IMR-90 (cell line): ENCODE measurements at regions not wholly inside any gene's neighbourhood (a gene's known extent, or its start where the extent isn't known, plus 50 kb on each side); places are given as distances from the start of the nearest gene placed in this dataset.

ENCODE experiments used
- BHLHE40 ChIP-seq: fragments of 150-350 bp; IDR thresholded peaks from 2 replicates; pipeline ENCODE4 v1.6.1; 2016; ENCODE audit warnings: mild to moderate bottlenecking, low read depth, low read length
- FOS ChIP-seq: fragments of 150-350 bp; IDR thresholded peaks from 2 replicates; pipeline ENCODE4 v1.6.1; 2016; ENCODE audit warnings: low read depth, low read length
- MAFK ChIP-seq: IDR thresholded peaks from 2 replicates; pipeline ENCODE4 v1.6.1; 2012; ENCODE audit warnings: low read depth, low read length, improper control_type of control experiment
- MAZ ChIP-seq: IDR thresholded peaks from 2 replicates; pipeline ENCODE4 v1.6.1; 2012; ENCODE audit warnings: low read depth, mild to moderate bottlenecking, low read length, improper control_type of control experiment, moderate library complexity, borderline replicate concordance
- MXI1 ChIP-seq: IDR thresholded peaks from 2 replicates; pipeline ENCODE4 v1.6.1; 2012; ENCODE audit warnings: low read depth, mild to moderate bottlenecking, low read length, moderate library complexity, borderline replicate concordance
- NFE2L2 ChIP-seq: fragments of 150-350 bp; IDR thresholded peaks from 2 replicates; pipeline ENCODE4 v1.6.1; 2016; ENCODE audit warnings: low read depth, mild to moderate bottlenecking, low read length
- POLR2A ChIP-seq: IDR thresholded peaks from 2 replicates; pipeline ENCODE4 v1.6.1; 2012; ENCODE audit warnings: mild to moderate bottlenecking, low read depth, low read length
- RAD21 ChIP-seq: IDR thresholded peaks from 2 replicates; pipeline ENCODE4 v1.6.1; 2012; ENCODE audit warnings: low read length, improper control_type of control experiment
- RCOR1 ChIP-seq: IDR thresholded peaks from 2 replicates; pipeline ENCODE4 v1.6.1; 2012; ENCODE audit warnings: mild to moderate bottlenecking, low read length, improper control_type of control experiment; ENCODE audit not compliant: insufficient replicate concordance
- RFX5 ChIP-seq: IDR thresholded peaks from 2 replicates; pipeline ENCODE4 v1.8.0; 2012; ENCODE audit warnings: low read depth, mild to moderate bottlenecking, low read length, moderate library complexity
- TF ChIP-seq, protein P1 (sequence below): conservative IDR thresholded peaks from 2 replicates; pipeline ENCODE4 v1.5.1; 2012; ENCODE audit warnings: mild to moderate bottlenecking, low read depth, low read length, improper control_type of control experiment
- TF ChIP-seq, protein P2 (sequence below): fragments of 150-350 bp; IDR thresholded peaks from 2 replicates; pipeline ENCODE4 v1.6.1; 2016; ENCODE audit warnings: low read depth, mild to moderate bottlenecking, low read length, moderate library complexity, borderline replicate concordance
- TF ChIP-seq, protein P3 (sequence below): fragments of 150-350 bp; IDR thresholded peaks from 2 replicates; pipeline ENCODE4 v1.6.1; 2017; ENCODE audit warnings: mild to moderate bottlenecking, antibody characterized with exemption, low read length, low read depth

DNA sequence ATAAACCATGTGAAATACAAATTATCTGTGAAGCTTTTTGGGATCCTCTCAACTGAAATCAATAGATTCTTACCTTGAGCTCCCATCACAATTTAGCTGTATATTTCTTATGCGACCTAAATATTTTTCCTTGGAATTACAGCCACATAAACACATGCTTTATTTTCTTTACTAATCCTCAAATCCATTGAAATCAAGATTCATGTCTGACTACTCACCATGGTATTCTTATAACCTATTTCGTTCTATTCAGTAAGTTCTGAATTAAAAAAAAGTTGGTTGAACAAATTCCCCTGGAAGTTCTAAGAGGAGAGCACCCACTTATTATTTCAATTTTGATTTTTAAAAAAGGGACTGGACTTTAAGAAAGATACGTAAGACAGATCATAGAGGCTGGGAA lies 292.1 kb upstream of the ATP2B1 start:
- TF ChIP-seq, protein P1, sequence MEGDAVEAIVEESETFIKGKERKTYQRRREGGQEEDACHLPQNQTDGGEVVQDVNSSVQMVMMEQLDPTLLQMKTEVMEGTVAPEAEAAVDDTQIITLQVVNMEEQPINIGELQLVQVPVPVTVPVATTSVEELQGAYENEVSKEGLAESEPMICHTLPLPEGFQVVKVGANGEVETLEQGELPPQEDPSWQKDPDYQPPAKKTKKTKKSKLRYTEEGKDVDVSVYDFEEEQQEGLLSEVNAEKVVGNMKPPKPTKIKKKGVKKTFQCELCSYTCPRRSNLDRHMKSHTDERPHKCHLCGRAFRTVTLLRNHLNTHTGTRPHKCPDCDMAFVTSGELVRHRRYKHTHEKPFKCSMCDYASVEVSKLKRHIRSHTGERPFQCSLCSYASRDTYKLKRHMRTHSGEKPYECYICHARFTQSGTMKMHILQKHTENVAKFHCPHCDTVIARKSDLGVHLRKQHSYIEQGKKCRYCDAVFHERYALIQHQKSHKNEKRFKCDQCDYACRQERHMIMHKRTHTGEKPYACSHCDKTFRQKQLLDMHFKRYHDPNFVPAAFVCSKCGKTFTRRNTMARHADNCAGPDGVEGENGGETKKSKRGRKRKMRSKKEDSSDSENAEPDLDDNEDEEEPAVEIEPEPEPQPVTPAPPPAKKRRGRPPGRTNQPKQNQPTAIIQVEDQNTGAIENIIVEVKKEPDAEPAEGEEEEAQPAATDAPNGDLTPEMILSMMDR, result no peak
- TF ChIP-seq RFX5 (no peak), POLR2A (no peak), BHLHE40 (no peak), RAD21 (no peak), RCOR1 (no peak), MAZ (no peak), NFE2L2 (no peak), MXI1 (no peak), MAFK (no peak), FOS (no peak)
- TF ChIP-seq, protein P2, sequence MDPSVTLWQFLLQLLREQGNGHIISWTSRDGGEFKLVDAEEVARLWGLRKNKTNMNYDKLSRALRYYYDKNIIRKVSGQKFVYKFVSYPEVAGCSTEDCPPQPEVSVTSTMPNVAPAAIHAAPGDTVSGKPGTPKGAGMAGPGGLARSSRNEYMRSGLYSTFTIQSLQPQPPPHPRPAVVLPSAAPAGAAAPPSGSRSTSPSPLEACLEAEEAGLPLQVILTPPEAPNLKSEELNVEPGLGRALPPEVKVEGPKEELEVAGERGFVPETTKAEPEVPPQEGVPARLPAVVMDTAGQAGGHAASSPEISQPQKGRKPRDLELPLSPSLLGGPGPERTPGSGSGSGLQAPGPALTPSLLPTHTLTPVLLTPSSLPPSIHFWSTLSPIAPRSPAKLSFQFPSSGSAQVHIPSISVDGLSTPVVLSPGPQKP, result no peak
- TF ChIP-seq, protein P3, sequence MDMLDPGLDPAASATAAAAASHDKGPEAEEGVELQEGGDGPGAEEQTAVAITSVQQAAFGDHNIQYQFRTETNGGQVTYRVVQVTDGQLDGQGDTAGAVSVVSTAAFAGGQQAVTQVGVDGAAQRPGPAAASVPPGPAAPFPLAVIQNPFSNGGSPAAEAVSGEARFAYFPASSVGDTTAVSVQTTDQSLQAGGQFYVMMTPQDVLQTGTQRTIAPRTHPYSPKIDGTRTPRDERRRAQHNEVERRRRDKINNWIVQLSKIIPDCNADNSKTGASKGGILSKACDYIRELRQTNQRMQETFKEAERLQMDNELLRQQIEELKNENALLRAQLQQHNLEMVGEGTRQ, result no peak
